HG03354 (cell line): ENCODE measurements at regions not wholly inside any gene's neighbourhood (a gene's known extent, or its start where the extent isn't known, plus 50 kb on each side); places are given as distances from the start of the nearest gene placed in this dataset.

Source experiments
- ATAC-seq: cut with Tn5 transposase; IDR thresholded peaks from one replicate; pipeline ENCODE4 v1.9.1; 2021; ENCODE audit warnings: mild to moderate bottlenecking; ENCODE audit not compliant: unreplicated experiment, poor library complexity, severe bottlenecking

DNA sequence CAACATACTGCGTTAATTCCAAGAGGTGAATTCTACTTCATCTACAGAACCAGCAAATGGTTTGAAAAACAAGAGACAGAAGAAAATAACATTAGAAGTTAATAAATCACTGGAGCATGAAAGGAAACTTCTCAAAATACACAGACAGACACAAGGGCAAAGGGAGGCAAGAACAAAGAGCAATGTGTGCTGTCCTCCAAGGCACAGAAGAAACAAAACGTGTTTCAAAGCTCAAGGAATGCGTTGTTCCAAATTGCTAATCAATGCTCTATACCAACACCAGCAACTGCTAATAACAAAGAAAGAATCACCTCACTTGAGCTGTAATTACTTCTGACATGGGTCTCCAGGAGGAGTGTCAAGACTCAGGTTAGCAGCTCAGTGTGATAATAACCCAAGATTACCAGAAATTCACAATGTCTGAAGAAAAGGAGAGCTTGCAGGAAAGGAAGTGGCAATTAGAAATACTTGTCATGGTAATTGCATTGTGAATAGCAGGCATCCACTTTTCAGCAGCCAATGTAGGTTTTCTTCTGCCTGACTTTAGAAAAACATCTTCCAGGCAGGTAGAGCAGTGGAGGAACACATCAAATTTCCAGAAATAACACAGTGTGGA is 175.4 kb downstream of the SEC16B start:
- peak; percentile 53 for ATAC-seq

DNA sequence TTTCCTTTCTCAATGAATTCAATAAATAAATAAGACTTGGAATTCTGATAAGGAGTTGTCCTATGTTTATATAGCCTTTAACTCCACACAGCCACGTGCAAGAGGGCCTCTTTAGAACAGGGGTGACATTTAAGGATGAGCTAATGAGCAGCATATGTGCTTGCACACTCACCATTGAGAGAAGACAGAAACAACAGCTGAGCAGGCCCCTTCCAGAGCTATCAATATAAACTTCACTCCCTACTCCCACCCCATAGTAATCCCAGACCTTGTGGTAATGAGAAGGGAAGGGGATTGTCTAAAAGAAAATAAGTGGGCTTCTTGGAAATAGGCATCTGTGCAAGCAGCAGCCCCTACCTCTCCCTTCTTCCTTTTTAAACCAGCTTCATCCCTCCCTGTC is 176.0 kb downstream of the SEC16B start:
- ATAC-seq: no peak

- ATAC-seq: no peak
These were observed 179.3 kb downstream of the SEC16B start for GRCh38 chr1:177790566-177790965.

GRCh38 chr1:177789956-177790355 is 179.9 kb downstream of the SEC16B start:
- no peak for ATAC-seq

GRCh38 chr1:177786176-177786745 is 183.6 kb downstream of the SEC16B start:
- no peak for ATAC-seq

DNA sequence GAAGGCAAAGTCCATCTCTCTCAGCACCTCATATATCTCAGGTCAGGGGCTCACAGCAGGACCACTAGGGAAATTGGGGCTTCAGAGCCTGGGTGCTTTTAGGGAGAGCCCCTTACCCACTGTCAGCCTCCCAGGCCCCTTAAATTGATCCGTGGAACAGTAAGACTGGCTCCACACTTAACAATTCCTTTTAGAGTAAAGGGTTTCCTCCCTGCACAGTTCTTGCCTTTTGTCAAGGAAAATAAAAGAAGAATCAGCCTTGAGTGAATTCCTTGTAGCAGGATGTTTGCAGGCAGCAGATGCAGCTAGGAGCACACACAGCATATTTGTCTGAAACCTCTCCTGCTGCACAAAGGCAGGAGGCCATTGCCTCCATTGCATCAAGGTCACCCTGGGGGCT is 184.9 kb downstream of the SEC16B start:
- ATAC-seq: no peak

GRCh38 chr1:177784409-177784808 is 185.4 kb downstream of the SEC16B start:
- ATAC-seq: no peak

- ATAC-seq: no peak
These were observed 186.8 kb downstream of the SEC16B start for GRCh38 chr1:177783051-177783450.

DNA sequence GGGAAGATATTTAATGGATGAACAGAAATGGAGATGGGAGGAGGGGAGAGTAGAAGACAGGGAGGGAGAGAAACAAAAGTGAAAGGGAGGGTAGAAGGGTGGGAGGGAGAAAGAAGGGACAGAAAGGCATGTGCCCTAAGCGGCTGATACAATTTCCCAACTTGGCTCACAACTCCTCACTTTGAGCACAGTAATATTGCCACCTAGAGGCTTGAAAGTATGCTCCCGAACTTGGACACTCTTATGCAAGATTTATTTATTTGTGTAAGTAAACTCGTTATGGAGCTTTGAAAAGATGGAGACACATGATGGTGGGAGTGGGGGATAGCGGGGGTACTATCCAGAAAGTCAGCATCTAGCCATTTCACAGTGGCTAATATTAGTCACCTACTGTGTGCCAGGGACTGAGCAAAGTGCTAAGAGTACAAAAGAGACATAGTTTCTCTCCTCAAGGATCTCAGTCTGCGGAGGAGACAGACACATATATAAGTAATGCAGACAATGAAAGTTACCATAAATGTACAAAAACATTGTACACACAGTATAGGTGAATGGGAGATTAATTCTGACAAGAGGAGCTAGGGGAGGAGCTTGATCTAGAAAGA is 189.7 kb downstream of the SEC16B start:
- ATAC-seq: peak; percentile 67

DNA sequence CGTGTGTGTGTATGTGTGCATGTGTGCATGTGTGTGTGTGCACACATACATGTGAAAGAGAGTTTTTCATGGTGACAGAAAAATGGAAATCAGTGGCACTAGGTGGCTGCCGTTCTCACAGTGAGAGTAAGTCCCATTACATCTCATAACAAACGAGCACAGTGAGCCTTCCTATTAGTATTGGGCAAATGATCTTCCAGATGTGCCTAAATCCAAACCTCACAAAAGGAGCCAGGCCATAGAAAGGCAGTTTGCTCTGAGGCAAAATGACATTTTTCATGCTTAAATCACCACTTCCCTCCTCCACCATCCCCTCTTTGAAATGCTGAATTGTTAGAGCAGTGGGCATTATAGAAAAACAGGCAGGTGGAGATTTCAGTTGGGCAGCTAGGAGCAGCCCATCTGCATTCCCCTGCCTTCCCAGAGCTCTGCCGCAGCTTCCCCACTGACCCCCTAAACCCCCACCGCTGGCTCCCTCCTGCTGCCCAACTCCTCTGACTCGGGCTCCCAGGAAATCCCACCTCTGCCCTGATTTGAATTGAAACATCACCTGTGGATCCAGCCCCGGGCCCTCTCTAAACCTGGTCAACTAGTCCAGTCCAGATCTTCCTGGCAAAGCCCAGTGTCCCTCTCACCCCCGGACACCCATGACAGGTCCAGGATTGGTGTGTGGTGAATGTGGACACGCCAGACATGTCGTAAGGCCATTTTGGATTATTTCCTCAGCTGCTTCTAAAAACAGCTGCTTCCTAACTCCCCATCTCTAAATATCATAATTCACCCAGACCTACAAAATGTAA is 190.5 kb downstream of the SEC16B start:
- no peak for ATAC-seq

DNA sequence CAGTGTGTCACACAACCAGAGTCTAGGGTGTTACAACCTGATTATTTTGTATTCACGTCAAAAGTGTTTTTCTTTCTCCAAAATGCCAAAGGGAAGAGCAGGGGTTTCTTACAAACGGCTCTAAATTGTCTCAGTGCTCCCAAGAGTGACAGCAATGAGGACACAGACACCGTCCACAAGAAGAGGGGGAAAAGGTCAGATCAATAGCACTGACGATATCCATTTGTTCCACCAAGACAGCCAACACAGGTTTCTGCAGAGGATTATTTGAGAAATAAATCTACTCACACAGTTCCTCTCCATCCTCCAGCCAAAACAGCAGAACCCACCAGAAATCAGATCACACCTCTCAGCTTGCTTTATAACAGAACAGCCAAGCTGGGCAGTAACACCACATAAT is 193.9 kb downstream of the SEC16B start:
- ATAC-seq: no peak

GRCh38 chr1:177772386-177772960 is 197.4 kb downstream of the SEC16B start:
- no peak for ATAC-seq

GRCh38 chr1:177771688-177772087 is 198.2 kb downstream of the SEC16B start:
- no peak for ATAC-seq

DNA sequence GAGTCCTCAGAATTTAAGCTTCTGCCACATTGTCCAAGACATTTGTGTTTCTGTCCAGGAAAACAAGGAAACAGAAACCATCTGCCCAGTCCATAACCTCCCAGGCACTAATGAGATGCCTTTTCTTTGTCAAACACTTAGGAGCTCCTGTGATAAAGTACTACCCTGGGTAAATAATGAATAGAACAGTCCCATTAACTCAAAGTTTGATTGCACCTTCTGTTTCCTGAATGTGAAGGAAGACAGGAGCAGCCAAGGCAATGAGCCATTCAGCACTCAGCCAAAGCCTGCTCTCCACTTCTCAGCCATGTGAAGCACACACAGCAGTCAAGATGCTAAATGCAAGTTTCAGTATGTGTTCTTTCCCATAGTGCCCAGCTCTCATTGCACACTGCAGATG is 199.8 kb downstream of the SEC16B start:
- no peak for ATAC-seq

GRCh38 chr1:177755851-177756560 is 213.9 kb downstream of the SEC16B start:
- ATAC-seq: no peak

DNA sequence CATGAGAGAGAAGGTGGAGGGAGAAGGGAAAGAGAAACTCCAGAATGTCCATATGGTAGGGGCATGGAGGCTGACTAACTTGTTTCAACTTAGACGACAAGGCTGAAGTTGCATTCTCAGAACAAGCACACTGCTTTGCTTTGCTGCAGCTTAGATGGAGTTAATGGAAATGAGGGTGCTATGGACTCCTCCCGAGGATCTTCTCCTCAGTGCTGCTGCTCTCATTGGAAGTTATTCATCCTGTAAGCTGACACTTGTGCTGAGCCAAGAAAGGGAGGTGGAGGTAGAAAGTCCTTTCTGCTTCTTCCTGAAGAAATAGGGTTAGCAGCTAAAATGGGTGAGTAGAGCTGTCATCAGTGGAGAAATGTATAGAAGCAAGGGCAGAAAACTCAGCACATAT is 215.3 kb downstream of the SEC16B start:
- no peak for ATAC-seq

- no peak for ATAC-seq
These were observed 216.2 kb downstream of the SEC16B start for GRCh38 chr1:177753655-177754054.

DNA sequence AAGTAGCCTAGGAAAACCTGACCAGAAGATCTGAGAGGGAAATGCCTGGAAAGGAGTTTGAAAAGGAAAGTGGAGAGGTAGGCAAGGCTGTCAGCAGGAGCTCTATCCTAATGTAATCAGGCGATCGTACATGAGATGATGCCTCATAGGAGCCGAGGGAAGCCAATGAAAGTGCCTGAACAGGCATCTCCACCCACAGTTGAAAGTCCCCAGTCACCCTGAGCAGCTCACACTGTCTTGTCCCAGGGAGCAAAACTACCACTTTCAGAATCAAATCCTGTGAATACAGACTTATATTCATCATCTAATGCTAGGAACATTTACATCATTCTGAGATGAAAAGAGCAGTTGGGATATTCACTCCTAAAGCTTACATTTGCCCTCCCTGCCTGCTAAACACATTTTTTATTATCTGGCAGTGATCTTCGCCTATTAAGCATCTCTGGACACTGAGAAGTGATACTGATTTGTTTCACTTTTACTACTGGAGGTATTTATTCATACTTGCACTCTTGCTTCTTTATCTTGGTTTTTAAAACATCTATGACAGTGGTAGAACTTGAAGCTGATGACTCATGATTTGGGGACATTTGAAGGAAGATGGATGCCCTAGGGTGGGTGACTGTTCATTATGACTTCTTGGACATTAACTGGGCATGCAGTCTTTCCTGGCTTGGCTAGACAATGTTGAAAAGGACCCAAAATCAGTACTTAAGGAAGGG is 221.6 kb downstream of the SEC16B start:
- no peak for ATAC-seq

- ATAC-seq: no peak
These were observed 223.7 kb downstream of the SEC16B start for GRCh38 chr1:177746155-177746554.
